LNCAP (cell line): ENCODE measurements at regions not wholly inside any gene's neighbourhood (a gene's known extent, or its start where the extent isn't known, plus 50 kb on each side); places are given as distances from the start of the nearest gene placed in this dataset.

Experiments used
- CTCF ChIP-seq: fragments of 450-650 bp; IDR thresholded peaks from 2 replicates; pipeline ENCODE4 v1.5.1; 2017; ENCODE audit warnings: mild to moderate bottlenecking

DNA sequence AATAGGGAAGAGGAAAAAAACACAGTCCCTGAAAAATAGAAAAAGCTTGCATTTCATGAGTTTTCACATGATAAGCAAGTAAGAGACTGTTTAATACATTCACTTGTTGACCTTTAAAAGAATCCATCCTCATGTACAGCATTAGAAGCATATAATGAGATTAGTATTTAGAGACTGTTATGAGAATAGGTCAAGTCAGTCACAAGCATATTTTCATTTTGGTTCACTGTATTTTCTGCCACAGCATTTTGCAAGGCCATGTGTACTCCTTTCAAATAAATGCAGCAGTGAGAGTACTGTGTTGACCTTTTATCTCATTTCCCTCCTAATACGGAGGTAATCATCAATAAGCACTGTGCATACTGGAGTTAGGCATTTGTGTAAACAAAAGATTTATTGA is 162.2 kb upstream of the SETMAR start:
- no peak for TF ChIP-seq CTCF

- TF ChIP-seq CTCF = no peak
Measured at GRCh38 chr3:4147556-4148118, 155.5 kb upstream of the SETMAR start.

DNA sequence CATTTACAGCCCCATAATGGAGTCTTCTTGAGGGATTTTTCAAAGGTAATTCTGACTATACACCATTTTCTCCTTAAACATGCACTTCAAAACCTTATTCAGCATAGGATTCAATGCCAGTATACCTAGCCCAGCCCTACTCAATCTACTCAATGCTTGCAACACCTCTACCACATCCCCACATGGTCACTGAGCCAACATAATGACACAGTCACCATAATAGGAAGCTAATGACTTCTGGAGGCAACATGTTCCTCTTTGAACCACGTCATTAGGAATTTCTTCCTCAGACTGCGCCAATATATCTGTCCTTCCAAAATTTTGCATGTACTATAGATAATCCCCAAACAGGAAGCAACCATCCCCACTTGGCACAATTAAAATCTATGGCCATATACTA is 153.9 kb upstream of the SETMAR start:
- TF ChIP-seq CTCF = no peak

DNA sequence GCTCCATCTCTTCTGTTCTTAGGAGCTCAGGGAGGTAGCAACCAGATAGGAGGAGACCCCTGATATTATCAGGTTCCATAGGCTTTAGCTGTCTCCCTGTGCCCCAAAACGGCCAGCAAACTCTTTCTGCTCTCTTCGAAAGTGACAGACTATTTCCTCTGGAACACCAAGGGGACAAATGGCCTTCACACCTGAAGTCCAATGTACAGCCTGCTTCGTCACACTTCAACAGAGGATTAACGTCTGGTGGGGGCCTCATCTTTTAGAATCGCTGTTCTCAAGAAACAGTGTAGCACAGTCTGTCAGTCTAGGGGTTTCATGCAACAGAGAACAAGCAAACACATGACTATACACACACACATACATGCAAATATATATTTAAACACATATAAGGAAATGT is 152.4 kb upstream of the SETMAR start:
- no peak for TF ChIP-seq CTCF

DNA sequence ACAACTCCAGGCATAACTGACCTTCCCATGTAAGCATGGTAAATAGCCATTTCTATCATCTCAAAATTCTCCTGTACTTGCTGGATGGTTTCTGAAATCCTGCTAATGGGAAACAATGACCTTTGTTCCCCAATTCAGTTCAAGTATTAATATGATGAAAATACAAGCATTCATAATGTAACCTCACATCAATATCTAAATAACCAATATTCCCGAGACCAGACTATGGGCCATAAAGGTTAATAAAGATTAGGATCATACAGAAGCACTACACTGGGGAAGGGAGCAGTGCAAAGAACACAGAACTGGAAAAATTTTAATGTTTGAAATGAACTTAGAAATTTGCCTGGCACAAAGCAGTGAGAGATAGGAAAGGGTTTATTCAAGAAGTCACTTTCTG is 151.3 kb upstream of the SETMAR start:
- TF ChIP-seq CTCF = no peak

GRCh38 chr3:4153771-4154170 is 149.4 kb upstream of the SETMAR start:
- TF ChIP-seq CTCF = no peak

DNA sequence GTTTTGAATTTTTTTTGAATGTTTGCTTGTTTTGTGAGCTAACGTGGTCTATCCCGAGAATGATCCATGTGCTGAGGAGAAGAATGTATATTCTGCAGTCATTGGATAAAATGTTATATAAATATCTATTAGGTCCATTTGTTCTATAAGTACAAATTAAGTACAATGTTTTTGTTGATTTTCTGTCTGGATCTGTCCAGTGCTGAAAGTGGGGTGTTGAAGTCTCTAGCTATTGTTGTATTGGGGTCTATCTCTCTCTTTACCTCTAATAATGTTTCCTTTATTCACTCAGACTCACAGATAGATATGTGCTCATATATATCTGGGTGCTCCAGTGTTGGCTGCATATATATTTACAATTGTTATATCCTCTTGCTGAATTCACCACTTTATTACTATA is 144.8 kb upstream of the SETMAR start:
- TF ChIP-seq CTCF = no peak

- no peak for TF ChIP-seq CTCF
Measured at GRCh38 chr3:4162096-4162495, 141.1 kb upstream of the SETMAR start.
